ENCODE measurements at regions not wholly inside any gene's neighbourhood (a gene's known extent, or its start where the extent isn't known, plus 50 kb on each side); places are given as distances from the start of the nearest gene placed in this dataset.

- Histone ChIP-seq H3K4me3 (no peak overlapping the region), H3K9me3 (no peaks in the 10 kb centered on the region), H3K4me1 (no peaks in the 10 kb centered on the region), H3K27ac (no peak overlapping the region), H3K36me3 (no peaks in the 10 kb centered on the region), H3K27me3 (no peaks in the 10 kb centered on the region)
- TF ChIP-seq POLR2A (IDR thresholded peaks at IDR 0.05) = no peak
- TF ChIP-seq EP300 (IDR thresholded peaks at IDR 0.05) = no peak
- TF ChIP-seq CTCF (IDR thresholded peaks at IDR 0.05) = no peak
- DNase-seq (ENCODE audit: low spot score in 2 of 2) = no peak
- WGBS, 2 donors = 53 to 74% methylated on average over 8 to 9 of the region's 9 CpGs
These were observed 120.4 kb upstream of the C1orf174 start for GRCh38 chr1:4020449-4020848.

GRCh38 chr1:4021136-4021973, 121.3 kb upstream of the C1orf174 start:
- no peak for DNase-seq (ENCODE audit: low spot score in 2 of 2)
- no peak overlapping the region for H3K4me3 ChIP-seq
- TF ChIP-seq CTCF (IDR thresholded peaks at IDR 0.05) = no peak
- TF ChIP-seq POLR2A (IDR thresholded peaks at IDR 0.05) = no peak
- TF ChIP-seq EP300 (IDR thresholded peaks at IDR 0.05) = no peak
- WGBS, 2 donors = 76 to 83% methylated on average over 16 of the region's 16 CpGs
- H3K27ac ChIP-seq = no peak overlapping the region
- H3K4me1 ChIP-seq = no peaks in the 10 kb centered on the region
- no peaks in the 10 kb centered on the region for H3K9me3 ChIP-seq
- no peaks in the 10 kb centered on the region for H3K27me3 ChIP-seq
- H3K36me3 ChIP-seq = no peaks in the 10 kb centered on the region

- WGBS, 2 donors = 56 to 74% methylated on average over 3 of the region's 3 CpGs
- no peaks in the 10 kb centered on the region for H3K36me3 ChIP-seq
- no peak for DNase-seq (ENCODE audit: low spot score in 2 of 2)
- no peak for TF ChIP-seq EP300 (IDR thresholded peaks at IDR 0.05)
- no peak for TF ChIP-seq CTCF (IDR thresholded peaks at IDR 0.05)
- TF ChIP-seq POLR2A (IDR thresholded peaks at IDR 0.05) = no peak
- no peak overlapping the region for H3K4me3 ChIP-seq
- no peaks in the 10 kb centered on the region for H3K27me3 ChIP-seq
- H3K27ac ChIP-seq = no peak overlapping the region
- no peaks in the 10 kb centered on the region for H3K9me3 ChIP-seq
- no peaks in the 10 kb centered on the region for H3K4me1 ChIP-seq
These were observed 121.8 kb upstream of the C1orf174 start for GRCh38 chr1:4021974-4022268.

GRCh38 chr1:4022715-4023114, 122.6 kb upstream of the C1orf174 start:
- TF ChIP-seq EP300 (IDR thresholded peaks at IDR 0.05) = no peak
- TF ChIP-seq POLR2A (IDR thresholded peaks at IDR 0.05) = no peak
- TF ChIP-seq CTCF (IDR thresholded peaks at IDR 0.05) = no peak
- Histone ChIP-seq H3K27ac (no peak overlapping the region), H3K4me3 (no peak overlapping the region), H3K27me3 (no peaks in the 10 kb centered on the region), H3K9me3 (no peaks in the 10 kb centered on the region), H3K36me3 (no peaks in the 10 kb centered on the region), H3K4me1 (no peaks in the 10 kb centered on the region)
- no peak for DNase-seq (ENCODE audit: low spot score in 2 of 2)
- WGBS, 2 donors = 80 to 83% methylated on average over 14 of the region's 14 CpGs

GRCh38 chr1:4023678-4024077, 123.6 kb upstream of the C1orf174 start:
- DNase-seq (ENCODE audit: low spot score in 2 of 2) = no peak
- 75 to 81% methylated on average over 5 of the region's 5 CpGs for WGBS, 2 donors
- no peaks in the 10 kb centered on the region for H3K27me3 ChIP-seq
- H3K4me1 ChIP-seq = no peaks in the 10 kb centered on the region
- H3K36me3 ChIP-seq = no peaks in the 10 kb centered on the region
- TF ChIP-seq POLR2A (IDR thresholded peaks at IDR 0.05) = no peak
- no peak for TF ChIP-seq CTCF (IDR thresholded peaks at IDR 0.05)
- TF ChIP-seq EP300 (IDR thresholded peaks at IDR 0.05) = no peak
- no peak overlapping the region for H3K27ac ChIP-seq
- no peak overlapping the region for H3K4me3 ChIP-seq
- H3K9me3 ChIP-seq = peaks cover 0 to 6% (median 0%) of the 10 kb centered on the region in 4 donors

Data from tibial nerve (tissue), 4 donors.